NT2/D1 (cell line): ENCODE measurements at regions not wholly inside any gene's neighbourhood (a gene's known extent, or its start where the extent isn't known, plus 50 kb on each side); places are given as distances from the start of the nearest gene placed in this dataset.

Experiments used
- DNase-seq: peaks from one replicate; pipeline ENCODE4 v3.0.0-alpha.2; 2011; ENCODE audit warnings: low read depth, low spot score
- H3K27me3 ChIP-seq: 2 replicates; pipeline ENCODE4 v1.6.0; 2011; ENCODE audit warnings: mild to moderate bottlenecking; ENCODE audit not compliant: insufficient read length, insufficient read depth
- H3K36me3 ChIP-seq: 2 replicates; pipeline ENCODE4 v1.6.1; 2011; ENCODE audit warnings: mild to moderate bottlenecking, low read length, mixed read lengths; ENCODE audit not compliant: insufficient read depth, insufficient read length
- H3K4me1 ChIP-seq: 2 replicates; pipeline ENCODE4 v1.5.1; 2011; ENCODE audit not compliant: insufficient read depth, insufficient read length
- H3K4me3 ChIP-seq: 2 replicates; pipeline ENCODE4 v1.5.1; 2011; ENCODE audit warnings: low read depth; ENCODE audit not compliant: insufficient read length
- H3K9ac ChIP-seq: 2 replicates; pipeline ENCODE4 v1.6.0; 2011; ENCODE audit warnings: low read depth; ENCODE audit not compliant: insufficient read length
- H3K9me3 ChIP-seq: 2 replicates; pipeline ENCODE4 v1.5.1; 2011; ENCODE audit warnings: mild to moderate bottlenecking, low read length; ENCODE audit not compliant: insufficient read depth
- SUZ12 ChIP-seq: IDR thresholded peaks from 2 replicates; pipeline ENCODE4 v1.6.1; 2011; ENCODE audit not compliant: insufficient read length, insufficient read depth; ENCODE audit errors: extremely low read depth
- YY1 ChIP-seq: IDR thresholded peaks from 2 replicates; pipeline ENCODE4 v1.6.1; 2011; ENCODE audit not compliant: insufficient read length, insufficient read depth
- ZNF274 ChIP-seq: IDR thresholded peaks from 2 replicates; pipeline ENCODE4 v1.6.1; 2011; ENCODE audit warnings: mild to moderate bottlenecking, low read depth, low read length

- Histone ChIP-seq H3K9ac (no peak overlapping the region), H3K36me3 (no peaks in the 10 kb centered on the region), H3K9me3 (peaks cover 18% of the 10 kb centered on the region), H3K4me1 (no peaks in the 10 kb centered on the region), H3K27me3 (no peaks in the 10 kb centered on the region), H3K4me3 (no peak overlapping the region)
- TF ChIP-seq SUZ12 (no peak), YY1 (no peak), ZNF274 (no peak)
- no peak for DNase-seq
Measured at GRCh38 chr5:171568389-171568788, 148.9 kb downstream of the FGF18 start.

GRCh38 chr5:171569065-171569712, 149.7 kb downstream of the FGF18 start:
- Histone ChIP-seq H3K9ac (no peak overlapping the region), H3K9me3 (peaks cover 18% of the 10 kb centered on the region), H3K36me3 (no peaks in the 10 kb centered on the region), H3K27me3 (no peaks in the 10 kb centered on the region), H3K4me3 (no peak overlapping the region), H3K4me1 (no peaks in the 10 kb centered on the region)
- DNase-seq = no peak
- TF ChIP-seq YY1 (no peak), ZNF274 (no peak), SUZ12 (no peak)

GRCh38 chr5:171570244-171570825, 150.9 kb downstream of the FGF18 start:
- Histone ChIP-seq H3K27me3 (no peaks in the 10 kb centered on the region), H3K4me1 (no peaks in the 10 kb centered on the region), H3K4me3 (no peak overlapping the region), H3K36me3 (no peaks in the 10 kb centered on the region), H3K9ac (no peak overlapping the region), H3K9me3 (peaks cover 18% of the 10 kb centered on the region)
- no peak for DNase-seq
- TF ChIP-seq ZNF274 (no peak), YY1 (peak; percentile 54)

GRCh38 chr5:171571663-171572062, 152.2 kb downstream of the FGF18 start:
- Histone ChIP-seq H3K36me3 (no peaks in the 10 kb centered on the region), H3K4me3 (no peak overlapping the region), H3K9me3 (peaks cover 25% of the 10 kb centered on the region), H3K27me3 (no peaks in the 10 kb centered on the region), H3K4me1 (no peaks in the 10 kb centered on the region), H3K9ac (no peak overlapping the region)
- no peak for TF ChIP-seq SUZ12
- TF ChIP-seq ZNF274 = no peak
- TF ChIP-seq YY1 = no peak
- DNase-seq = no peak

GRCh38 chr5:171573021-171573420, 153.6 kb downstream of the FGF18 start:
- Histone ChIP-seq H3K9ac (no peak overlapping the region), H3K4me3 (no peak overlapping the region), H3K36me3 (no peaks in the 10 kb centered on the region), H3K9me3 (peaks cover 22% of the 10 kb centered on the region), H3K4me1 (peaks cover 6% of the 10 kb centered on the region), H3K27me3 (no peaks in the 10 kb centered on the region)
- no peak for DNase-seq
- TF ChIP-seq SUZ12 (no peak), YY1 (no peak), ZNF274 (no peak)

- Histone ChIP-seq H3K9ac (peak overlapping the region; percentile 21), H3K4me3 (no peak overlapping the region), H3K27me3 (no peaks in the 10 kb centered on the region), H3K4me1 (peaks cover 9% of the 10 kb centered on the region), H3K9me3 (peaks cover 15% of the 10 kb centered on the region), H3K36me3 (no peaks in the 10 kb centered on the region)
- TF ChIP-seq YY1 (no peak), ZNF274 (no peak), SUZ12 (no peak)
- DNase-seq = no peak
Measured at GRCh38 chr5:171573451-171574225, 154.2 kb downstream of the FGF18 start.

- no peak for TF ChIP-seq ZNF274
- no peak for TF ChIP-seq SUZ12
- TF ChIP-seq YY1 = no peak
- Histone ChIP-seq H3K36me3 (no peaks in the 10 kb centered on the region), H3K27me3 (no peaks in the 10 kb centered on the region)
Measured at GRCh38 chr5:171574376-171574775, 154.9 kb downstream of the FGF18 start.

More at GRCh38 chr5:171574376-171574775, 154.9 kb downstream of the FGF18 start:
- Histone ChIP-seq H3K4me1 (peaks cover 12% of the 10 kb centered on the region), H3K9me3 (peaks cover 8% of the 10 kb centered on the region; the same call in 1 of the 2 replicates), H3K4me3 (no peak overlapping the region), H3K9ac (no peak overlapping the region)
- DNase-seq = no peak
